Activated CD4-positive, alpha-beta T cell treated with anti-CD3 and anti-CD28 coated beads, Interleukin-10, Interleukin-2, amounts not matched to agents 100 ng/mL and 50 ng/mL, durations not matched to agents 16 hours and 8 hours (primary cell): ENCODE measurements at regions not wholly inside any gene's neighbourhood (a gene's known extent, or its start where the extent isn't known, plus 50 kb on each side); places are given as distances from the start of the nearest gene placed in this dataset.
A peak's percentile ranks its signal among the peaks of the same experiment; 100 is the strongest.

Source experiments
- DNase-seq: peaks from one replicate; pipeline ENCODE4 v3.0.0-alpha.2; 2020

GRCh38 chr10:131781791-131782190 lies 119.0 kb upstream of the PPP2R2D start:
- no peak for DNase-seq

GRCh38 chr10:131784363-131785120 lies 116.3 kb upstream of the PPP2R2D start:
- DNase-seq: no peak

GRCh38 chr10:131785121-131785460 lies 115.7 kb upstream of the PPP2R2D start:
- no peak for DNase-seq

- DNase-seq: peak; percentile 26
Observed at GRCh38 chr10:131786756-131787605, 113.8 kb upstream of the PPP2R2D start.

GRCh38 chr10:131787961-131788360 lies 112.8 kb upstream of the PPP2R2D start:
- no peak for DNase-seq

- DNase-seq: no peak
Observed at GRCh38 chr10:131788386-131788785, 112.4 kb upstream of the PPP2R2D start.

- no peak for DNase-seq
Observed at GRCh38 chr10:131789516-131789915, 111.3 kb upstream of the PPP2R2D start.

GRCh38 chr10:131790021-131790420 lies 110.8 kb upstream of the PPP2R2D start:
- peak; percentile 12 for DNase-seq

GRCh38 chr10:131792011-131792651 lies 108.7 kb upstream of the PPP2R2D start:
- DNase-seq: no peak

- DNase-seq: no peak
Observed at GRCh38 chr10:131792809-131793208, 108.0 kb upstream of the PPP2R2D start.

- no peak for DNase-seq
Observed at GRCh38 chr10:131795761-131796160, 105.0 kb upstream of the PPP2R2D start.

- DNase-seq: no peak
Observed at GRCh38 chr10:131797626-131798025, 103.2 kb upstream of the PPP2R2D start.

- no peak for DNase-seq
Observed at GRCh38 chr10:131799429-131799828, 101.4 kb upstream of the PPP2R2D start.

GRCh38 chr10:131802156-131802915 lies 98.5 kb upstream of the PPP2R2D start:
- no peak for DNase-seq

GRCh38 chr10:131802996-131803395 lies 97.8 kb upstream of the PPP2R2D start:
- DNase-seq: no peak

GRCh38 chr10:131803860-131804425 lies 96.9 kb upstream of the PPP2R2D start:
- no peak for DNase-seq

- no peak for DNase-seq
Observed at GRCh38 chr10:131804551-131805295, 96.1 kb upstream of the PPP2R2D start.

- DNase-seq: no peak
Observed at GRCh38 chr10:131805696-131806095, 95.1 kb upstream of the PPP2R2D start.

- no peak for DNase-seq
Observed at GRCh38 chr10:131806146-131806545, 94.7 kb upstream of the PPP2R2D start.

GRCh38 chr10:131806646-131807317 lies 94.0 kb upstream of the PPP2R2D start:
- DNase-seq: no peak

- DNase-seq: no peak
Observed at GRCh38 chr10:131808370-131808930, 92.4 kb upstream of the PPP2R2D start.
